ENCODE measurements at regions not wholly inside any gene's neighbourhood (a gene's known extent, or its start where the extent isn't known, plus 50 kb on each side); places are given as distances from the start of the nearest gene placed in this dataset.

- TF ChIP-seq, protein P1, sequence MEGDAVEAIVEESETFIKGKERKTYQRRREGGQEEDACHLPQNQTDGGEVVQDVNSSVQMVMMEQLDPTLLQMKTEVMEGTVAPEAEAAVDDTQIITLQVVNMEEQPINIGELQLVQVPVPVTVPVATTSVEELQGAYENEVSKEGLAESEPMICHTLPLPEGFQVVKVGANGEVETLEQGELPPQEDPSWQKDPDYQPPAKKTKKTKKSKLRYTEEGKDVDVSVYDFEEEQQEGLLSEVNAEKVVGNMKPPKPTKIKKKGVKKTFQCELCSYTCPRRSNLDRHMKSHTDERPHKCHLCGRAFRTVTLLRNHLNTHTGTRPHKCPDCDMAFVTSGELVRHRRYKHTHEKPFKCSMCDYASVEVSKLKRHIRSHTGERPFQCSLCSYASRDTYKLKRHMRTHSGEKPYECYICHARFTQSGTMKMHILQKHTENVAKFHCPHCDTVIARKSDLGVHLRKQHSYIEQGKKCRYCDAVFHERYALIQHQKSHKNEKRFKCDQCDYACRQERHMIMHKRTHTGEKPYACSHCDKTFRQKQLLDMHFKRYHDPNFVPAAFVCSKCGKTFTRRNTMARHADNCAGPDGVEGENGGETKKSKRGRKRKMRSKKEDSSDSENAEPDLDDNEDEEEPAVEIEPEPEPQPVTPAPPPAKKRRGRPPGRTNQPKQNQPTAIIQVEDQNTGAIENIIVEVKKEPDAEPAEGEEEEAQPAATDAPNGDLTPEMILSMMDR (IDR thresholded peaks at IDR 0.05): no peak
- no peak for TF ChIP-seq POLR2A (IDR thresholded peaks at IDR 0.05)
Observed at GRCh38 chr3:18137958-18138357, 287.2 kb downstream of the SATB1 start.
